CD14-positive monocyte (primary cell): ENCODE measurements at regions not wholly inside any gene's neighbourhood (a gene's known extent, or its start where the extent isn't known, plus 50 kb on each side); places are given as distances from the start of the nearest gene placed in this dataset.

Source experiments
- DNase-seq, 3 donors: peaks; one replicate each; pipeline ENCODE4 v3.0.0-alpha.2; 2011 to 2022
- H2AFZ ChIP-seq: 2 replicates; pipeline ENCODE4 v1.6.0; 2012; ENCODE audit warnings: mild to moderate bottlenecking, low read depth, low read length, inconsistent platforms; ENCODE audit not compliant: insufficient read depth, poor library complexity, severe bottlenecking
- H3K27ac ChIP-seq, 2 donors: 1 replicate in 1 of 2; 2 replicates in 1 of 2; pipeline ENCODE4 v1.5.1; 2012 to 2013; ENCODE audit warnings: low read length in 2 of 2, control low read depth in 1 of 2, inconsistent platforms in 1 of 2, low read depth in 1 of 2, mild to moderate bottlenecking in 1 of 2
- H3K27me3 ChIP-seq, 2 donors: one replicate each; pipeline versions ENCODE4 v1.6.0 to v1.6.1; 2011 to 2013; ENCODE audit warnings: low read length in 2 of 2; ENCODE audit not compliant: control insufficient read depth in 2 of 2, insufficient read depth in 2 of 2
- H3K36me3 ChIP-seq, 2 donors: replicated peaks in 1 of 2; 1 replicate in 1 of 2; 2 replicates in 1 of 2; pipeline versions ENCODE4 v1.5.1 to v1.6.1; 2012 to 2013; ENCODE audit warnings: low read length in 2 of 2, control low read depth in 1 of 2, inconsistent platforms in 1 of 2, mild to moderate bottlenecking in 1 of 2; ENCODE audit not compliant: insufficient read depth in 2 of 2, control insufficient read depth in 1 of 2
- H3K4me1 ChIP-seq, 2 donors: 1 replicate in 1 of 2; 2 replicates in 1 of 2; pipeline versions ENCODE4 v1.5.1 to v1.6.1; 2012 to 2013; ENCODE audit warnings: low read length in 2 of 2, control low read depth in 1 of 2, inconsistent platforms in 1 of 2, mild to moderate bottlenecking in 1 of 2, moderate library complexity in 1 of 2; ENCODE audit not compliant: insufficient read depth in 2 of 2, control insufficient read depth in 1 of 2
- H3K4me2 ChIP-seq: replicated peaks from 2 replicates; pipeline ENCODE3; 2012; ENCODE audit warnings: low read length, moderate library complexity, mild to moderate bottlenecking; ENCODE audit not compliant: poor library complexity, severe bottlenecking; ENCODE audit errors: extremely low read depth
- H3K4me3 ChIP-seq, 3 experiments: fragments of 200-600 bp in 1 of 3; sonication (generic) in 1 of 3; replicated peaks in 1 of 3; 1 replicate in 2 of 3; 2 replicates in 1 of 3; pipeline ENCODE4 v1.5.1; 2011 to 2013; ENCODE audit warnings: low read length in 3 of 3, mild to moderate bottlenecking in 3 of 3, control low read depth in 2 of 3, low read depth in 2 of 3, inconsistent platforms in 1 of 3, moderate library complexity in 1 of 3
- H3K79me2 ChIP-seq: 2 replicates; pipeline ENCODE4 v1.6.0; 2012; ENCODE audit warnings: mild to moderate bottlenecking, control low read depth, inconsistent platforms, low read length, moderate library complexity; ENCODE audit not compliant: insufficient read depth
- H3K9ac ChIP-seq: 2 replicates; pipeline ENCODE4 v1.6.0; 2017; ENCODE audit warnings: low read length, mild to moderate bottlenecking; ENCODE audit not compliant: insufficient read depth, poor library complexity, severe bottlenecking
- H3K9me3 ChIP-seq, 2 donors: replicated peaks in 1 of 2; 1 replicate in 1 of 2; 2 replicates in 1 of 2; pipeline versions ENCODE4 v1.5.1 to v1.6.1; 2012 to 2013; ENCODE audit warnings: low read length in 2 of 2, control low read depth in 1 of 2; ENCODE audit not compliant: control insufficient read depth in 1 of 2, insufficient read depth in 1 of 2
- H4K20me1 ChIP-seq: 2 replicates; pipeline ENCODE4 v1.6.0; 2012; ENCODE audit warnings: mild to moderate bottlenecking, low read length, control low read depth, moderate library complexity; ENCODE audit not compliant: insufficient read depth
- H3K27ac Mint-ChIP-seq, 7 donors: one replicate each; pipeline ENCODE4 v1.8.0; 2020; ENCODE audit warnings: mild to moderate bottlenecking in 7 of 7, mixed read lengths in 7 of 7, moderate library complexity in 6 of 7, inconsistent platforms in 2 of 7
- H3K27me3 Mint-ChIP-seq, 3 donors: one replicate each; pipeline ENCODE4 v1.8.0; 2021 to 2022; ENCODE audit warnings: low read depth in 3 of 3, mild to moderate bottlenecking in 3 of 3, mixed read lengths in 3 of 3, moderate library complexity in 3 of 3, inconsistent platforms in 1 of 3
- H3K36me3 Mint-ChIP-seq, 2 donors: one replicate each; pipeline ENCODE4 v1.8.0; 2020; ENCODE audit warnings: mixed read lengths in 2 of 2, inconsistent platforms in 1 of 2, mild to moderate bottlenecking in 1 of 2
- H3K4me1 Mint-ChIP-seq: one replicate; pipeline ENCODE4 v1.8.0; 2020; ENCODE audit warnings: mild to moderate bottlenecking, mixed read lengths
- H3K4me3 Mint-ChIP-seq, 2 donors: one replicate each; pipeline ENCODE4 v1.8.0; 2020; ENCODE audit warnings: mild to moderate bottlenecking in 2 of 2, mixed read lengths in 2 of 2, moderate library complexity in 1 of 2
- H3K9me3 Mint-ChIP-seq, 7 donors: one replicate each; pipeline ENCODE4 v1.8.0; 2020 to 2022; ENCODE audit warnings: mixed read lengths in 7 of 7, mild to moderate bottlenecking in 6 of 7, moderate library complexity in 6 of 7, inconsistent platforms in 2 of 7
- CTCF ChIP-seq: fragments of 200-600 bp; IDR thresholded peaks from one replicate; pipeline ENCODE4 v1.8.0; 2022; ENCODE audit warnings: antibody characterized with exemption, mild to moderate bottlenecking
- WGBS: methylation state at CpG from one replicate; pipeline ENCODE4 v1.1.5; 2013; ENCODE audit warnings: missing lambda C conversion rate; ENCODE audit not compliant: insufficient coverage; 5-methylcytosine and 5-hydroxymethylcytosine counted together
- intact Hi-C, 2 donors: fragments of 100-400 bp; cut with micrococcal nuclease; formaldehyde crosslinking; loops; one replicate each; pipeline versions ENCODE4 v1.15.0 to v1.15.1; 2023

- Histone ChIP-seq H3K79me2 (no peaks in the 10 kb centered on the region), H3K4me2 (no peak overlapping the region), H4K20me1 (no peaks in the 10 kb centered on the region), H3K9me3 (no peaks in the 10 kb centered on the region), H3K36me3 (no peaks in the 10 kb centered on the region), H2AFZ (no peak overlapping the region), H3K27ac (no peak overlapping the region), H3K9ac (no peak overlapping the region), H3K27me3 (no peaks in the 10 kb centered on the region), H3K4me1 (no peaks in the 10 kb centered on the region), H3K4me3 (no peak overlapping the region)
- intact Hi-C loops: no loop called here
- no peak for DNase-seq
- TF ChIP-seq CTCF: no peak
- WGBS: 80% methylated on average over 1 of the region's 2 CpGs
- H3K27me3 Mint-ChIP-seq: peaks cover 2 to 3% (median 3%) of the 10 kb centered on the region in 3 donors
- no peak overlapping the region for H3K4me3 Mint-ChIP-seq
- H3K36me3 Mint-ChIP-seq: no peaks in the 10 kb centered on the region
- H3K4me1 Mint-ChIP-seq: no peaks in the 10 kb centered on the region
- H3K9me3 Mint-ChIP-seq: peaks cover 0 to 6% (median 2%) of the 10 kb centered on the region in 7 donors
- no peak overlapping the region for H3K27ac Mint-ChIP-seq
Measured at GRCh38 chr2:15700131-15700530, 108.5 kb downstream of the DDX1 start.

DNA sequence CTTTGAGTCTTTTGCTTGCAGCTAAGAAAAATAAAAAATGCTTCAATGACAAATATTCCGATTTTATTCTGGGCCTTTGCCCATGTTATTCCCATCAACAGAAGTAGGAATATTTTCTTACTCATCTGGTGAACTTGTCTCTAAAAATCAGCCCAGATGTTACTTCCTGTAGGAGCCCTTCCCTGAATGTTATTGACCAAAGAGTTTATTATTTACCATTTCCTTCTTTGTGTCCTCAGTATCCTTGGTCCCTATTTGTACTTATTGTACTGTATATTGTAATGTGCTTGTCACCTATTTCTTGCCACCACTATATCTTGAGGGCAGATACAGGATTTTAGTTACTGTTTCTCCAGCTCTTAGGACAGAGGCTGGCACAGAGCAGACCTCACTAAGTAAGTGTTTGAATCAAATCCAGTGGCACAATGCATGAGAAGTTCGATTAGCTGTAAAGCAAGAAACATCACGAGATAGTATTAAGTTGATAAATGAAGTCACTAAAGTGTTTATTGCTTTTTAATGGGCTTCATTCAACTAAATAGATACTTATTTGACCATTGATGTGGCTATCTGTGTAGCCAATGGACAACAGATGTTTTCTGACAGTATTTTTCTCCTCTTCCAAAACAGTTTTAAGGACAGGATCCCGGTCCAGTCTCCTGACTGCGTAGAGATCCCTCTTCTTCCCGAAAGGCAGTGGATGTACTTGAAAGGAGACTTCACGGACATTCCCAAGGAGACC lies 109.1 kb downstream of the DDX1 start:
- no peaks in the 10 kb centered on the region for H3K79me2 ChIP-seq
- TF ChIP-seq CTCF: no peak
- no peaks in the 10 kb centered on the region for H3K36me3 ChIP-seq
- H3K27ac ChIP-seq: no peak overlapping the region
- H4K20me1 ChIP-seq: no peaks in the 10 kb centered on the region
- no peak overlapping the region for H3K27ac Mint-ChIP-seq
- no peak overlapping the region for H3K4me2 ChIP-seq
- no peak overlapping the region for H3K9ac ChIP-seq
- H3K27me3 Mint-ChIP-seq: peaks cover 2 to 3% (median 3%) of the 10 kb centered on the region in 3 donors
- DNase-seq: no peak
- H3K4me1 ChIP-seq: no peaks in the 10 kb centered on the region
- no peaks in the 10 kb centered on the region for H3K27me3 ChIP-seq
- 100% methylated on average over 4 of the region's 7 CpGs for WGBS
- peaks cover 0 to 6% (median 2%) of the 10 kb centered on the region in 7 donors for H3K9me3 Mint-ChIP-seq
- no peak overlapping the region for H3K4me3 ChIP-seq
- H3K4me3 Mint-ChIP-seq: no peak overlapping the region
- H3K9me3 ChIP-seq: no peaks in the 10 kb centered on the region
- intact Hi-C loops: no loop called here
- H3K36me3 Mint-ChIP-seq: no peaks in the 10 kb centered on the region
- no peak overlapping the region for H2AFZ ChIP-seq
- no peaks in the 10 kb centered on the region for H3K4me1 Mint-ChIP-seq
